ENCODE measurements at regions not wholly inside any gene's neighbourhood (a gene's known extent, or its start where the extent isn't known, plus 50 kb on each side); places are given as distances from the start of the nearest gene placed in this dataset.

- TF ChIP-seq CTCF (conservative IDR thresholded peaks at IDR 0.05) (no peak), ZFX (IDR thresholded peaks at IDR 0.05) (no peak)
These were observed 156.0 kb upstream of the PLEKHG7 start for GRCh38 chr12:92546635-92547348.
